Tibial nerve (tissue), 4 donors: ENCODE measurements at regions not wholly inside any gene's neighbourhood (a gene's known extent, or its start where the extent isn't known, plus 50 kb on each side); places are given as distances from the start of the nearest gene placed in this dataset.

Experiments used
- DNase-seq, 2 donors: peaks; one replicate each; pipeline ENCODE4 v3.0.0-alpha.2; 2019; ENCODE audit warnings: low spot score in 2 of 2
- H3K27ac ChIP-seq, 4 donors: fragments of 200-600 bp; sonication (generic) in 3 of 4; one replicate each; pipeline ENCODE4 v1.5.1; 2017 to 2019; ENCODE audit warnings: mild to moderate bottlenecking in 1 of 4
- H3K27me3 ChIP-seq, 2 donors: fragments of 200-600 bp; sonication (generic) in 1 of 2; one replicate each; pipeline versions ENCODE4 v1.5.1 to v1.6.0; 2017 to 2019
- H3K36me3 ChIP-seq, 3 donors: fragments of 200-600 bp; sonication (generic); one replicate each; pipeline ENCODE4 v1.5.1; 2018 to 2019
- H3K4me1 ChIP-seq, 4 donors: fragments of 200-600 bp; sonication (generic) in 3 of 4; one replicate each; pipeline ENCODE4 v1.5.1; 2017 to 2019
- H3K4me3 ChIP-seq, 4 donors: fragments of 200-600 bp; sonication (generic) in 3 of 4; one replicate each; pipeline ENCODE4 v1.5.1; 2017 to 2019; ENCODE audit warnings: mild to moderate bottlenecking in 1 of 4, moderate library complexity in 1 of 4
- H3K9me3 ChIP-seq, 4 donors: fragments of 200-600 bp; sonication (generic) in 3 of 4; one replicate each; pipeline ENCODE4 v1.5.1; 2017 to 2019
- CTCF ChIP-seq, 5 experiments: fragments of 200-600 bp in 3 of 5; fragments of 450-650 bp in 2 of 5; sonication (generic) in 3 of 5; IDR thresholded peaks; one replicate each; pipeline ENCODE4 v1.5.1; 2016 to 2019; ENCODE audit warnings: antibody characterized with exemption in 5 of 5, mild to moderate bottlenecking in 3 of 5, moderate library complexity in 2 of 5
- EP300 ChIP-seq, 2 donors: sonication (generic); formaldehyde crosslinking; IDR thresholded peaks; one replicate each; pipeline ENCODE4 v1.6.1; 2017; ENCODE audit warnings: antibody characterized with exemption in 2 of 2, mild to moderate bottlenecking in 1 of 2
- POLR2A ChIP-seq, 2 donors: fragments of 450-650 bp; IDR thresholded peaks; one replicate each; pipeline ENCODE4 v1.6.1; 2017; ENCODE audit warnings: antibody characterized with exemption in 2 of 2, mild to moderate bottlenecking in 2 of 2, moderate library complexity in 2 of 2
- WGBS, 2 donors: methylation state at CpG; one replicate each; pipeline ENCODE4 v1.1.5; 2018; 5-methylcytosine and 5-hydroxymethylcytosine counted together

GRCh38 chr9:13377171-13377925, 97.9 kb upstream of the MPDZ start:
- Histone ChIP-seq H3K27me3 (no peaks in the 10 kb centered on the region), H3K9me3 (no peaks in the 10 kb centered on the region), H3K36me3 (no peaks in the 10 kb centered on the region), H3K27ac (peak overlapping the region in 1 of 4 donors; percentile 7), H3K4me1 (peaks cover 0 to 14% (median 0%) of the 10 kb centered on the region in 4 donors), H3K4me3 (no peak overlapping the region)
- TF ChIP-seq EP300 (IDR thresholded peaks at IDR 0.05) (no peak), POLR2A (IDR thresholded peaks at IDR 0.05) (no peak), CTCF (IDR thresholded peaks at IDR 0.05) (no peak)
- 53 to 56% methylated on average over 3 of the region's 3 CpGs for WGBS, 2 donors
- DNase-seq = no peak

GRCh38 chr9:13372510-13372909, 93.0 kb upstream of the MPDZ start:
- TF ChIP-seq EP300 (IDR thresholded peaks at IDR 0.05) (no peak), POLR2A (IDR thresholded peaks at IDR 0.05) (no peak), CTCF (IDR thresholded peaks at IDR 0.05) (no peak)
- Histone ChIP-seq H3K27ac (no peak overlapping the region), H3K4me1 (peaks cover 0 to 5% (median 0%) of the 10 kb centered on the region in 4 donors), H3K9me3 (no peaks in the 10 kb centered on the region), H3K4me3 (no peak overlapping the region), H3K36me3 (no peaks in the 10 kb centered on the region), H3K27me3 (no peaks in the 10 kb centered on the region)
- WGBS, 2 donors = 52 to 56% methylated on average over 1 of the region's 1 CpG
- DNase-seq = no peak

- Histone ChIP-seq H3K27me3 (no peaks in the 10 kb centered on the region), H3K36me3 (no peaks in the 10 kb centered on the region), H3K9me3 (no peaks in the 10 kb centered on the region), H3K27ac (no peak overlapping the region), H3K4me1 (no peaks in the 10 kb centered on the region), H3K4me3 (no peak overlapping the region)
- DNase-seq = no peak
- TF ChIP-seq EP300 (IDR thresholded peaks at IDR 0.05) (no peak), POLR2A (IDR thresholded peaks at IDR 0.05) (no peak), CTCF (IDR thresholded peaks at IDR 0.05) (no peak)
- 44 to 50% methylated on average over 4 of the region's 4 CpGs for WGBS, 2 donors
These were observed 89.9 kb upstream of the MPDZ start for GRCh38 chr9:13369431-13369830.

GRCh38 chr9:13367784-13368183, 88.3 kb upstream of the MPDZ start:
- H3K27me3 ChIP-seq = no peaks in the 10 kb centered on the region
- H3K9me3 ChIP-seq = no peaks in the 10 kb centered on the region
- no peak for TF ChIP-seq CTCF (IDR thresholded peaks at IDR 0.05)
- no peak for TF ChIP-seq POLR2A (IDR thresholded peaks at IDR 0.05)
- no peak for TF ChIP-seq EP300 (IDR thresholded peaks at IDR 0.05)
- no peaks in the 10 kb centered on the region for H3K4me1 ChIP-seq
- no peak for DNase-seq
- no peaks in the 10 kb centered on the region for H3K36me3 ChIP-seq
- H3K4me3 ChIP-seq = no peak overlapping the region
- no peak overlapping the region for H3K27ac ChIP-seq
- WGBS, 2 donors = 85 to 86% methylated on average over 4 of the region's 4 CpGs

GRCh38 chr9:13364271-13365000, 84.9 kb upstream of the MPDZ start:
- Histone ChIP-seq H3K9me3 (no peaks in the 10 kb centered on the region), H3K27ac (no peak overlapping the region), H3K27me3 (no peaks in the 10 kb centered on the region), H3K4me1 (peaks cover 0 to 17% (median 0%) of the 10 kb centered on the region in 4 donors), H3K4me3 (no peak overlapping the region), H3K36me3 (no peaks in the 10 kb centered on the region)
- TF ChIP-seq POLR2A (IDR thresholded peaks at IDR 0.05) (no peak), CTCF (IDR thresholded peaks at IDR 0.05) (no peak), EP300 (IDR thresholded peaks at IDR 0.05) (no peak)
- no peak for DNase-seq
- 62 to 69% methylated on average over 7 of the region's 7 CpGs for WGBS, 2 donors
